Spleen (tissue), 11 donors: ENCODE measurements at regions not wholly inside any gene's neighbourhood (a gene's known extent, or its start where the extent isn't known, plus 50 kb on each side); places are given as distances from the start of the nearest gene placed in this dataset.

Source experiments
- DNase-seq: peaks from one replicate; pipeline ENCODE4 v3.0.0-alpha.2; 2020
- H3K27ac ChIP-seq, 8 donors: fragments of 200-600 bp; sonication (generic) in 7 of 8; 1 replicate in 4 of 8; 2 replicates in 4 of 8; pipeline versions ENCODE4 v1.5.0 to v1.8.0; 2016 to 2021; ENCODE audit warnings: inconsistent platforms in 4 of 8, mild to moderate bottlenecking in 4 of 8, moderate library complexity in 1 of 8
- H3K27me3 ChIP-seq, 7 donors: fragments of 200-600 bp; sonication (generic) in 6 of 7; replicated peaks in 1 of 7; 1 replicate in 4 of 7; 2 replicates in 3 of 7; pipeline versions ENCODE4 v1.5.0 to v1.8.0; 2016 to 2021; ENCODE audit warnings: inconsistent platforms in 3 of 7, mild to moderate bottlenecking in 1 of 7
- H3K36me3 ChIP-seq, 6 donors: fragments of 200-600 bp; sonication (generic) in 5 of 6; 1 replicate in 4 of 6; 2 replicates in 2 of 6; pipeline versions ENCODE4 v1.5.0 to v1.8.0; 2016 to 2021; ENCODE audit warnings: inconsistent platforms in 2 of 6
- H3K4me1 ChIP-seq, 6 donors: fragments of 200-600 bp; sonication (generic) in 5 of 6; 1 replicate in 3 of 6; 2 replicates in 3 of 6; pipeline versions ENCODE4 v1.5.0 to v1.8.0; 2016 to 2021; ENCODE audit warnings: inconsistent platforms in 3 of 6
- H3K4me3 ChIP-seq, 8 donors: fragments of 200-600 bp; sonication (generic) in 7 of 8; 1 replicate in 4 of 8; 2 replicates in 4 of 8; pipeline versions ENCODE4 v1.5.0 to v1.8.0; 2016 to 2021; ENCODE audit warnings: inconsistent platforms in 4 of 8, mild to moderate bottlenecking in 4 of 8, moderate library complexity in 2 of 8
- H3K9me3 ChIP-seq, 8 donors: fragments of 200-600 bp; sonication (generic) in 7 of 8; 1 replicate in 4 of 8; 2 replicates in 4 of 8; pipeline versions ENCODE4 v1.5.0 to v1.8.0; 2016 to 2021; ENCODE audit warnings: inconsistent platforms in 4 of 8
- CTCF ChIP-seq, 11 experiments: fragments of 200-600 bp in 7 of 11; fragments of 450-650 bp in 4 of 11; sonication (generic) in 4 of 11; IDR thresholded peaks in 8 of 11; conservative IDR thresholded peaks in 3 of 11; 1 replicate in 7 of 11; 2 replicates in 4 of 11; pipeline versions ENCODE4 v1.4.0 to v1.8.0; 2016 to 2021; ENCODE audit warnings: antibody characterized with exemption in 11 of 11, inconsistent platforms in 4 of 11, mild to moderate bottlenecking in 1 of 11
- POLR2A ChIP-seq, 3 donors: fragments of 450-650 bp; IDR thresholded peaks; one replicate each; pipeline ENCODE4 v1.5.1; 2017; ENCODE audit warnings: antibody characterized with exemption in 3 of 3, mild to moderate bottlenecking in 1 of 3
- POLR2AphosphoS5 ChIP-seq, 3 donors: sonication (generic); formaldehyde crosslinking; IDR thresholded peaks; one replicate each; pipeline ENCODE4 v1.5.1; 2017; ENCODE audit warnings: antibody characterized with exemption in 3 of 3
- WGBS, 5 donors: extraction: QIAGEN DNeasy Blood & Tissue Kit in 3 of 5; methylation state at CpG; one replicate each; pipeline versions ENCODE4 v1.1.5 to v1.1.7; 2013 to 2018; 5-methylcytosine and 5-hydroxymethylcytosine counted together
- intact Hi-C: fragments of 100-400 bp; cut with DNase I; formaldehyde crosslinking; loops from one replicate; pipeline ENCODE4 v1.15.0; 2023; ENCODE audit warnings: low total_unique reads
- donor health status: healthy with polysubstance abuse.
- donor health status: DM: no; HTN: no; CAD: no; lungs with moderate emphysema.
- donor health status: DM: no; HTN: no; CAD: no.
- donor health status: Bipolar disorder and iron deficiency.
- donor health status: healthy.
- donor health status: DM: no; HTN: no; CAD: no.
- donor health status: DM: yes; HTN: yes; CAD: no.

GRCh38 chr13:78719367-78719766 lies 60.4 kb upstream of the OBI1 start:
- no peak for DNase-seq
- peaks cover 0 to 4% (median 0%) of the 10 kb centered on the region in 7 donors for H3K27me3 ChIP-seq
- H3K4me3 ChIP-seq, result no peak overlapping the region
- H3K4me1 ChIP-seq, result no peaks in the 10 kb centered on the region
- no peak overlapping the region for H3K27ac ChIP-seq
- intact Hi-C loops, result no loop called here
- 91 to 96% (median 92%) methylated on average over 2 of the region's 2 CpGs for WGBS, 5 donors
- H3K36me3 ChIP-seq, result no peaks in the 10 kb centered on the region
- TF ChIP-seq POLR2AphosphoS5 (IDR thresholded peaks at IDR 0.05) (no peak), POLR2A (IDR thresholded peaks at IDR 0.05) (no peak), CTCF (IDR thresholded peaks at IDR 0.05 in 8 of 11, conservative IDR thresholded peaks at IDR 0.05 in 3 of 11) (no peak)
- no peaks in the 10 kb centered on the region for H3K9me3 ChIP-seq

- intact Hi-C loops, result no loop called here
Measured at GRCh38 chr13:78714717-78715116, 55.8 kb upstream of the OBI1 start.

GRCh38 chr13:78712831-78713230 lies 53.9 kb upstream of the OBI1 start:
- no peak overlapping the region for H3K4me3 ChIP-seq
- intact Hi-C loops, result no loop called here
- no peak for DNase-seq
- 68 to 79% (median 73%) methylated on average over 4 of the region's 4 CpGs for WGBS, 5 donors
- H3K27ac ChIP-seq, result no peak overlapping the region
- H3K9me3 ChIP-seq, result no peaks in the 10 kb centered on the region
- TF ChIP-seq POLR2A (IDR thresholded peaks at IDR 0.05), result no peak
- no peak for TF ChIP-seq POLR2AphosphoS5 (IDR thresholded peaks at IDR 0.05)
- no peak for TF ChIP-seq CTCF (IDR thresholded peaks at IDR 0.05 in 8 of 11, conservative IDR thresholded peaks at IDR 0.05 in 3 of 11)
- H3K36me3 ChIP-seq, result no peaks in the 10 kb centered on the region
- no peaks in the 10 kb centered on the region for H3K27me3 ChIP-seq
- H3K4me1 ChIP-seq, result no peaks in the 10 kb centered on the region

More at GRCh38 chr13:78714717-78715116, 55.8 kb upstream of the OBI1 start:
- Histone ChIP-seq H3K4me1 (no peaks in the 10 kb centered on the region), H3K4me3 (no peak overlapping the region), H3K27me3 (no peaks in the 10 kb centered on the region), H3K27ac (no peak overlapping the region), H3K9me3 (no peaks in the 10 kb centered on the region), H3K36me3 (no peaks in the 10 kb centered on the region)
- TF ChIP-seq POLR2A (IDR thresholded peaks at IDR 0.05) (no peak), CTCF (IDR thresholded peaks at IDR 0.05 in 8 of 11, conservative IDR thresholded peaks at IDR 0.05 in 3 of 11) (no peak), POLR2AphosphoS5 (IDR thresholded peaks at IDR 0.05) (no peak)
- WGBS, 5 donors, result 88 to 100% (median 94%) methylated on average over 1 of the region's 1 CpG
- DNase-seq, result no peak

- Histone ChIP-seq H3K36me3 (no peaks in the 10 kb centered on the region), H3K27ac (no peak overlapping the region), H3K27me3 (peaks cover 0 to 4% (median 0%) of the 10 kb centered on the region in 7 donors), H3K4me1 (no peaks in the 10 kb centered on the region), H3K9me3 (peaks cover 0 to 7% (median 0%) of the 10 kb centered on the region in 8 donors), H3K4me3 (no peak overlapping the region)
- TF ChIP-seq POLR2A (IDR thresholded peaks at IDR 0.05) (no peak), POLR2AphosphoS5 (IDR thresholded peaks at IDR 0.05) (no peak), CTCF (IDR thresholded peaks at IDR 0.05 in 8 of 11, conservative IDR thresholded peaks at IDR 0.05 in 3 of 11) (no peak)
- intact Hi-C loops, result no loop called here
- DNase-seq, result no peak
- 88 to 100% (median 95%) methylated on average over 1 of the region's 1 CpG for WGBS, 5 donors
Measured at GRCh38 chr13:78709028-78709427, 50.1 kb upstream of the OBI1 start.
